PC-3 (cell line): ENCODE measurements at regions not wholly inside any gene's neighbourhood (a gene's known extent, or its start where the extent isn't known, plus 50 kb on each side); places are given as distances from the start of the nearest gene placed in this dataset.

Experiments
- ATAC-seq: fragments of 200-7000 bp; cut with Tn5 transposase; 2 replicates; pipeline ENCODE4 v1.9.1; 2020; ENCODE audit warnings: mild to moderate bottlenecking, moderate library complexity
- BruUV-seq: library from RNA; stranded (reverse); fragments of 400-500 nt; replicated peaks from 2 replicates; lab custom pipeline; 2021; lab: Mats Ljungman, UMichigan
- CTCF ChIA-PET: fragments of 300-600 bp; sonication (Branson Sonifier 250); formaldehyde crosslinking; loops from one replicate; lab custom pipeline; 2022; ENCODE audit warnings: antibody characterized with exemption; lab: Charles Lee
- POLR2A ChIA-PET: fragments of 300-600 bp; sonication (Branson Sonifier 250); formaldehyde crosslinking; loops from one replicate; lab custom pipeline; 2022; ENCODE audit warnings: antibody characterized with exemption; ENCODE audit not compliant: unreplicated experiment; lab: Charles Lee
- DNase-seq: peaks from one replicate; pipeline ENCODE4 v3.0.0-alpha.2; 2015
- H2AFZ ChIP-seq: fragments of 300-600 bp; sonication (generic); 2 replicates; pipeline ENCODE4 v1.6.0; 2016; ENCODE audit warnings: antibody characterized with exemption, low read length
- H3F3A ChIP-seq: fragments of 300-600 bp; sonication (generic); one replicate; pipeline ENCODE4 v1.6.0; 2017; ENCODE audit warnings: antibody characterized with exemption, low read length, control low read depth, mild to moderate bottlenecking; ENCODE audit not compliant: unreplicated experiment
- H3K27ac ChIP-seq: fragments of 300-600 bp; sonication (generic); 2 replicates; pipeline ENCODE4 v1.5.1; 2016; ENCODE audit warnings: mild to moderate bottlenecking, low read length
- H3K27me3 ChIP-seq: fragments of 300-600 bp; sonication (generic); 2 replicates; pipeline ENCODE4 v1.6.1; 2016; ENCODE audit warnings: low read length, mixed read lengths
- H3K36me3 ChIP-seq: fragments of 300-600 bp; sonication (generic); 2 replicates; pipeline ENCODE4 v1.6.1; 2016; ENCODE audit warnings: low read depth, mixed run types, low read length, mixed read lengths
- H3K4me1 ChIP-seq: fragments of 300-600 bp; sonication (generic); 2 replicates; pipeline ENCODE4 v1.5.1; 2016; ENCODE audit warnings: low read length; ENCODE audit not compliant: insufficient read depth
- H3K4me2 ChIP-seq: fragments of 300-600 bp; sonication (generic); 2 replicates; pipeline ENCODE4 v1.6.0; 2016; ENCODE audit warnings: low read length
- H3K4me3 ChIP-seq: fragments of 300-600 bp; sonication (generic); 2 replicates; pipeline ENCODE4 v1.5.1; 2016; ENCODE audit warnings: mild to moderate bottlenecking, low read length, mixed read lengths
- H3K79me2 ChIP-seq: fragments of 300-600 bp; sonication (generic); 2 replicates; pipeline ENCODE4 v1.6.1; 2017; ENCODE audit warnings: low read length, mixed read lengths
- H3K9ac ChIP-seq: fragments of 300-600 bp; sonication (generic); 2 replicates; pipeline ENCODE4 v1.6.0; 2016; ENCODE audit warnings: mild to moderate bottlenecking, low read length
- H3K9me2 ChIP-seq: fragments of 300-600 bp; sonication (generic); replicated peaks from 2 replicates; pipeline ENCODE4 v1.6.1; 2016; ENCODE audit warnings: mixed run types, low read length, mixed read lengths
- H3K9me3 ChIP-seq: fragments of 300-600 bp; sonication (generic); 2 replicates; pipeline ENCODE4 v1.6.1; 2016; ENCODE audit warnings: low read length, mixed read lengths
- H4K20me1 ChIP-seq: fragments of 300-600 bp; sonication (generic); 2 replicates; pipeline ENCODE4 v1.6.1; 2016; ENCODE audit warnings: low read length, mixed read lengths
- CTCF ChIP-seq: fragments of 300-600 bp; sonication (generic); conservative IDR thresholded peaks from 2 replicates; pipeline ENCODE4 v1.5.1; 2017; ENCODE audit warnings: antibody characterized with exemption, low read depth, mild to moderate bottlenecking, low read length
- EZH2 ChIP-seq: fragments of 300-600 bp; sonication (generic); IDR thresholded peaks from one replicate; pipeline ENCODE4 v1.6.1; 2017; ENCODE audit warnings: antibody characterized with exemption, mild to moderate bottlenecking, low read length; ENCODE audit not compliant: unreplicated experiment
- EZH2phosphoT487 ChIP-seq: fragments of 300-600 bp; sonication (generic); IDR thresholded peaks from 2 replicates; pipeline ENCODE4 v1.6.1; 2018; ENCODE audit warnings: mild to moderate bottlenecking, antibody characterized with exemption, low read length, borderline replicate concordance
- intact Hi-C: fragments of 100-400 bp; cut with micrococcal nuclease; formaldehyde crosslinking; loops from 2 replicates; pipeline ENCODE4 v1.9.0; 2023

- Histone ChIP-seq H3K4me1 (peaks cover 11% of the 10 kb centered on the region), H2AFZ (no peak overlapping the region), H4K20me1 (no peaks in the 10 kb centered on the region), H3K4me2 (0 out of 2 replicates have a peak overlapping the region, but pooled peaks have one; percentile 10), H3K79me2 (no peaks in the 10 kb centered on the region), H3K9me3 (no peaks in the 10 kb centered on the region), H3K27ac (no peak overlapping the region), H3K9ac (no peak overlapping the region), H3K27me3 (no peaks in the 10 kb centered on the region), H3K4me3 (no peak overlapping the region), H3K9me2 (no peaks in the 10 kb centered on the region), H3F3A (no peaks in the 10 kb centered on the region), H3K36me3 (no peaks in the 10 kb centered on the region)
- no TSS peak for BruUV-seq
- intact Hi-C loops, result no loop called here
- CTCF ChIA-PET, result no interaction called here
- peak; percentile 74 for ATAC-seq
- no peak for TF ChIP-seq EZH2
- no peak for TF ChIP-seq CTCF
- TF ChIP-seq EZH2phosphoT487, result no peak
- DNase-seq, result peak; percentile 60
- POLR2A ChIA-PET, result no interaction called here
These were observed 500.9 kb downstream of the TNS1 start for GRCh38 chr2:217501887-217502286.

GRCh38 chr2:217497843-217498377 is 504.9 kb downstream of the TNS1 start:
- no peaks in the 10 kb centered on the region for H3K36me3 ChIP-seq
- ChIA-PET POLR2A (no interaction called here), CTCF (no interaction called here)
- DNase-seq, result no peak
- H3K4me3 ChIP-seq, result no peak overlapping the region
- H3F3A ChIP-seq, result no peaks in the 10 kb centered on the region
- H3K27ac ChIP-seq, result no peak overlapping the region
- ATAC-seq, result no peak
- no peaks in the 10 kb centered on the region for H3K9me3 ChIP-seq
- BruUV-seq, result no TSS peak
- intact Hi-C loops, result no loop called here
- H3K79me2 ChIP-seq, result no peaks in the 10 kb centered on the region
- H3K9ac ChIP-seq, result no peak overlapping the region
- peaks cover 11% of the 10 kb centered on the region for H3K4me1 ChIP-seq
- TF ChIP-seq CTCF, result no peak
- TF ChIP-seq EZH2phosphoT487, result no peak
- no peak overlapping the region for H3K4me2 ChIP-seq
- H3K27me3 ChIP-seq, result no peaks in the 10 kb centered on the region
- no peaks in the 10 kb centered on the region for H4K20me1 ChIP-seq
- no peaks in the 10 kb centered on the region; the same call in 1 of the 2 replicates for H3K9me2 ChIP-seq
- no peak overlapping the region for H2AFZ ChIP-seq

GRCh38 chr2:217494557-217494956 is 508.2 kb downstream of the TNS1 start:
- no peak overlapping the region for H3K4me2 ChIP-seq
- H3K27ac ChIP-seq, result no peak overlapping the region
- POLR2A ChIA-PET, result no interaction called here
- ATAC-seq (no peak), DNase-seq (no peak)
- H3F3A ChIP-seq, result no peaks in the 10 kb centered on the region
- no peaks in the 10 kb centered on the region for H4K20me1 ChIP-seq
- BruUV-seq, result no TSS peak
- H3K79me2 ChIP-seq, result no peaks in the 10 kb centered on the region
- no peaks in the 10 kb centered on the region for H3K9me3 ChIP-seq
- no peak overlapping the region for H2AFZ ChIP-seq
- intact Hi-C loops, result no loop called here
- no peaks in the 10 kb centered on the region; the same call in 1 of the 2 replicates for H3K9me2 ChIP-seq
- H3K36me3 ChIP-seq, result no peaks in the 10 kb centered on the region
- no peak overlapping the region for H3K4me3 ChIP-seq
- no peak for TF ChIP-seq EZH2
- H3K9ac ChIP-seq, result no peak overlapping the region
- no peaks in the 10 kb centered on the region for H3K27me3 ChIP-seq
- H3K4me1 ChIP-seq, result no peaks in the 10 kb centered on the region
- CTCF ChIA-PET, result no interaction called here
